ENCODE measurements at regions not wholly inside any gene's neighbourhood (a gene's known extent, or its start where the extent isn't known, plus 50 kb on each side); places are given as distances from the start of the nearest gene placed in this dataset.

- H3K4me3 ChIP-seq (ENCODE audit: extremely low read depth, insufficient read depth, low read length, poor library complexity, severe bottlenecking), result no peak overlapping the region
- no peak overlapping the region for H3K27ac ChIP-seq (ENCODE audit: low read depth, low read length, severe bottlenecking)
- 75 to 100% methylated on average over 1 to 2 of the region's 3 CpGs for WGBS, 2 experiments (ENCODE audit: insufficient coverage in 2 of 2)
- no peaks in the 10 kb centered on the region for H3K9me3 ChIP-seq (ENCODE audit: control insufficient read depth, low read length)
- H3K36me3 ChIP-seq (ENCODE audit: control insufficient read depth, insufficient read depth, low read length), result no peaks in the 10 kb centered on the region
- H3K4me1 ChIP-seq (ENCODE audit: control insufficient read depth, insufficient read depth, low read length, poor library complexity, severe bottlenecking), result no peaks in the 10 kb centered on the region
Measured at GRCh38 chr15:37743826-37744225, 190.6 kb upstream of the TMCO5A start.

- H3K27ac ChIP-seq (ENCODE audit: low read depth, low read length, severe bottlenecking), result no peak overlapping the region
- H3K4me3 ChIP-seq (ENCODE audit: extremely low read depth, insufficient read depth, low read length, poor library complexity, severe bottlenecking), result no peak overlapping the region
- no peaks in the 10 kb centered on the region for H3K4me1 ChIP-seq (ENCODE audit: control insufficient read depth, insufficient read depth, low read length, poor library complexity, severe bottlenecking)
- H3K36me3 ChIP-seq (ENCODE audit: control insufficient read depth, insufficient read depth, low read length), result no peaks in the 10 kb centered on the region
- H3K9me3 ChIP-seq (ENCODE audit: control insufficient read depth, low read length), result peaks cover 4% of the 10 kb centered on the region
- WGBS, 2 experiments (ENCODE audit: insufficient coverage in 2 of 2), result 88 to 90% methylated on average over 1 of the region's 1 CpG
Measured at GRCh38 chr15:37744521-37744920, 189.9 kb upstream of the TMCO5A start.

GRCh38 chr15:37751401-37751800 lies 183.0 kb upstream of the TMCO5A start:
- H3K4me1 ChIP-seq (ENCODE audit: control insufficient read depth, insufficient read depth, low read length, poor library complexity, severe bottlenecking), result no peaks in the 10 kb centered on the region
- no peaks in the 10 kb centered on the region for H3K36me3 ChIP-seq (ENCODE audit: control insufficient read depth, insufficient read depth, low read length)
- peaks cover 7% of the 10 kb centered on the region for H3K9me3 ChIP-seq (ENCODE audit: control insufficient read depth, low read length)
- WGBS, 2 experiments (ENCODE audit: insufficient coverage in 2 of 2), result no CpG with 5 or more reads among the region's 3 CpGs
- no peak overlapping the region for H3K27ac ChIP-seq (ENCODE audit: low read depth, low read length, severe bottlenecking)
- no peak overlapping the region for H3K4me3 ChIP-seq (ENCODE audit: extremely low read depth, insufficient read depth, low read length, poor library complexity, severe bottlenecking)

GRCh38 chr15:37756407-37756806 lies 178.0 kb upstream of the TMCO5A start:
- H3K4me3 ChIP-seq (ENCODE audit: extremely low read depth, insufficient read depth, low read length, poor library complexity, severe bottlenecking), result no peak overlapping the region
- no peaks in the 10 kb centered on the region for H3K9me3 ChIP-seq (ENCODE audit: control insufficient read depth, low read length)
- H3K4me1 ChIP-seq (ENCODE audit: control insufficient read depth, insufficient read depth, low read length, poor library complexity, severe bottlenecking), result no peaks in the 10 kb centered on the region
- H3K27ac ChIP-seq (ENCODE audit: low read depth, low read length, severe bottlenecking), result no peak overlapping the region
- H3K36me3 ChIP-seq (ENCODE audit: control insufficient read depth, insufficient read depth, low read length), result no peaks in the 10 kb centered on the region

- no peaks in the 10 kb centered on the region for H3K9me3 ChIP-seq (ENCODE audit: control insufficient read depth, low read length)
- WGBS, 2 experiments (ENCODE audit: insufficient coverage in 2 of 2), result 83 to 100% methylated on average over 1 of the region's 1 CpG
- no peaks in the 10 kb centered on the region for H3K4me1 ChIP-seq (ENCODE audit: control insufficient read depth, insufficient read depth, low read length, poor library complexity, severe bottlenecking)
- no peak overlapping the region for H3K4me3 ChIP-seq (ENCODE audit: extremely low read depth, insufficient read depth, low read length, poor library complexity, severe bottlenecking)
- H3K36me3 ChIP-seq (ENCODE audit: control insufficient read depth, insufficient read depth, low read length), result no peaks in the 10 kb centered on the region
- H3K27ac ChIP-seq (ENCODE audit: low read depth, low read length, severe bottlenecking), result no peak overlapping the region
Measured at GRCh38 chr15:37758412-37758811, 176.0 kb upstream of the TMCO5A start.

- no peaks in the 10 kb centered on the region for H3K9me3 ChIP-seq (ENCODE audit: control insufficient read depth, low read length)
- WGBS, 2 experiments (ENCODE audit: insufficient coverage in 2 of 2), result 50% methylated on average over 1 of the region's 3 CpGs; no CpG with 5 or more reads in 1 of the 2 experiments
- H3K4me1 ChIP-seq (ENCODE audit: control insufficient read depth, insufficient read depth, low read length, poor library complexity, severe bottlenecking), result no peaks in the 10 kb centered on the region
- no peak overlapping the region for H3K27ac ChIP-seq (ENCODE audit: low read depth, low read length, severe bottlenecking)
- H3K4me3 ChIP-seq (ENCODE audit: extremely low read depth, insufficient read depth, low read length, poor library complexity, severe bottlenecking), result no peak overlapping the region
- H3K36me3 ChIP-seq (ENCODE audit: control insufficient read depth, insufficient read depth, low read length), result no peaks in the 10 kb centered on the region
Measured at GRCh38 chr15:37764733-37765191, 169.7 kb upstream of the TMCO5A start.

- H3K27ac ChIP-seq (ENCODE audit: low read depth, low read length, severe bottlenecking), result no peak overlapping the region
- H3K4me3 ChIP-seq (ENCODE audit: extremely low read depth, insufficient read depth, low read length, poor library complexity, severe bottlenecking), result no peak overlapping the region
- WGBS, 2 experiments (ENCODE audit: insufficient coverage in 2 of 2), result 85 to 87% methylated on average over 4 of the region's 8 CpGs
Measured at GRCh38 chr15:37765786-37766185, 168.7 kb upstream of the TMCO5A start.

GRCh38 chr15:37767841-37768455 lies 166.5 kb upstream of the TMCO5A start:
- Histone ChIP-seq H3K4me1 (ENCODE audit: control insufficient read depth, insufficient read depth, low read length, poor library complexity, severe bottlenecking) (no peaks in the 10 kb centered on the region), H3K9me3 (ENCODE audit: control insufficient read depth, low read length) (no peaks in the 10 kb centered on the region), H3K27ac (ENCODE audit: low read depth, low read length, severe bottlenecking) (no peak overlapping the region), H3K4me3 (ENCODE audit: extremely low read depth, insufficient read depth, low read length, poor library complexity, severe bottlenecking) (no peak overlapping the region), H3K36me3 (ENCODE audit: control insufficient read depth, insufficient read depth, low read length) (no peaks in the 10 kb centered on the region)
- 80 to 97% methylated on average over 4 to 5 of the region's 10 CpGs for WGBS, 2 experiments (ENCODE audit: insufficient coverage in 2 of 2)

More at GRCh38 chr15:37765786-37766185, 168.7 kb upstream of the TMCO5A start:
- Histone ChIP-seq H3K9me3 (ENCODE audit: control insufficient read depth, low read length) (no peaks in the 10 kb centered on the region), H3K4me1 (ENCODE audit: control insufficient read depth, insufficient read depth, low read length, poor library complexity, severe bottlenecking) (no peaks in the 10 kb centered on the region), H3K36me3 (ENCODE audit: control insufficient read depth, insufficient read depth, low read length) (no peaks in the 10 kb centered on the region)

GRCh38 chr15:37771465-37771864 lies 163.0 kb upstream of the TMCO5A start:
- H3K9me3 ChIP-seq (ENCODE audit: control insufficient read depth, low read length), result no peaks in the 10 kb centered on the region
- no peak overlapping the region for H3K4me3 ChIP-seq (ENCODE audit: extremely low read depth, insufficient read depth, low read length, poor library complexity, severe bottlenecking)
- 43 to 75% methylated on average over 1 to 2 of the region's 2 CpGs for WGBS, 2 experiments (ENCODE audit: insufficient coverage in 2 of 2)
- H3K27ac ChIP-seq (ENCODE audit: low read depth, low read length, severe bottlenecking), result no peak overlapping the region
- H3K4me1 ChIP-seq (ENCODE audit: control insufficient read depth, insufficient read depth, low read length, poor library complexity, severe bottlenecking), result no peaks in the 10 kb centered on the region
- H3K36me3 ChIP-seq (ENCODE audit: control insufficient read depth, insufficient read depth, low read length), result no peaks in the 10 kb centered on the region

GRCh38 chr15:37773111-37773860 lies 161.2 kb upstream of the TMCO5A start:
- no peak overlapping the region for H3K4me3 ChIP-seq (ENCODE audit: extremely low read depth, insufficient read depth, low read length, poor library complexity, severe bottlenecking)
- no peaks in the 10 kb centered on the region for H3K36me3 ChIP-seq (ENCODE audit: control insufficient read depth, insufficient read depth, low read length)
- H3K27ac ChIP-seq (ENCODE audit: low read depth, low read length, severe bottlenecking), result no peak overlapping the region
- H3K9me3 ChIP-seq (ENCODE audit: control insufficient read depth, low read length), result no peaks in the 10 kb centered on the region
- no peaks in the 10 kb centered on the region for H3K4me1 ChIP-seq (ENCODE audit: control insufficient read depth, insufficient read depth, low read length, poor library complexity, severe bottlenecking)
- 60% methylated on average over 2 of the region's 4 CpGs; no CpG with 5 or more reads in 1 of the 2 experiments for WGBS, 2 experiments (ENCODE audit: insufficient coverage in 2 of 2)

GRCh38 chr15:37774961-37775360 lies 159.5 kb upstream of the TMCO5A start:
- Histone ChIP-seq H3K27ac (ENCODE audit: low read depth, low read length, severe bottlenecking) (no peak overlapping the region), H3K4me3 (ENCODE audit: extremely low read depth, insufficient read depth, low read length, poor library complexity, severe bottlenecking) (no peak overlapping the region), H3K4me1 (ENCODE audit: control insufficient read depth, insufficient read depth, low read length, poor library complexity, severe bottlenecking) (no peaks in the 10 kb centered on the region), H3K9me3 (ENCODE audit: control insufficient read depth, low read length) (no peaks in the 10 kb centered on the region), H3K36me3 (ENCODE audit: control insufficient read depth, insufficient read depth, low read length) (no peaks in the 10 kb centered on the region)
- 86 to 100% methylated on average over 1 of the region's 2 CpGs for WGBS, 2 experiments (ENCODE audit: insufficient coverage in 2 of 2)

All from mesodermal cell (in vitro differentiated cells).